ENCODE measurements at regions not wholly inside any gene's neighbourhood (a gene's known extent, or its start where the extent isn't known, plus 50 kb on each side); places are given as distances from the start of the nearest gene placed in this dataset.

DNA sequence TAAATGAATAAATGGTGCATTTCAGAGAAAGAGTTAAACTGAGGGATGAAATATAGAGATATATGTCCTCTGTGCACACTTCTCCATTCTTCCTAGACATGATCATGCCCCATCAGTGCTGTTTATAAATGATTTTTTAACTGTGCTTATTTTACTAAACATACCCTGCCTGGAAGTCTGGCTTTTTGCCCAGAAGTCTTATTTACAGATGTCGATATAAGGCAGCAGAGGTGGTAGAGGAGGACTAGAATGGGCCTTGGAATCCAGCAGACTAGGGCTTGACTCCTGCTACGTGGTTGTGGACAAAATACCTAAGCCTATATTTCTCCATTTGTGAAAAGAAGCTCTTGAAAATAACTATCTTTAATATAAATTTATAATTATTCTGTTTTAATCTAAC, 355.5 kb downstream of the RAD51AP2 start:
- no peak for TF ChIP-seq CTCF (IDR thresholded peaks at IDR 0.05; ENCODE audit: poor library complexity, severe bottlenecking)
- TF ChIP-seq POLR2AphosphoS5 (IDR thresholded peaks at IDR 0.05) = no peak
- no peak for TF ChIP-seq EP300 (conservative IDR thresholded peaks at IDR 0.05; ENCODE audit: poor library complexity, severe bottlenecking)

Data from neural cell (in vitro differentiated cells).